OCI-LY7 (cell line): ENCODE measurements at regions not wholly inside any gene's neighbourhood (a gene's known extent, or its start where the extent isn't known, plus 50 kb on each side); places are given as distances from the start of the nearest gene placed in this dataset.

Experiments
- CTCF ChIP-seq: fragments of 200-600 bp; sonication (generic); conservative IDR thresholded peaks from 2 replicates; pipeline ENCODE4 v1.5.1; 2014; ENCODE audit warnings: mild to moderate bottlenecking, antibody characterized with exemption, low read length, moderate library complexity, mixed read lengths
- EZH2phosphoT487 ChIP-seq: fragments of 200-600 bp; sonication (generic); IDR thresholded peaks from 2 replicates; pipeline ENCODE4 v1.6.1; 2018; ENCODE audit warnings: low read depth, borderline replicate concordance, mild to moderate bottlenecking, mixed run types, antibody characterized with exemption, low read length, moderate library complexity, mixed read lengths

GRCh38 chr14:98288825-98289224, 983.2 kb downstream of the BCL11B start:
- TF ChIP-seq CTCF, result no peak
- TF ChIP-seq EZH2phosphoT487, result no peak
